Smooth muscle cell (in vitro differentiated cells): ENCODE measurements at regions not wholly inside any gene's neighbourhood (a gene's known extent, or its start where the extent isn't known, plus 50 kb on each side); places are given as distances from the start of the nearest gene placed in this dataset.
"Not testable (repeated sequence)": the region's sequence is repeated elsewhere in the genome, so short reads cannot be mapped to it uniquely, and the experiment has no call there.

Experiments
- DNase-seq: peaks from one replicate; lab custom pipeline; 2025; ENCODE audit not compliant: unreplicated experiment; lab: John Stamatoyannopoulos, UW
- H2AFZ ChIP-seq: fragments of 200-600 bp; sonication (generic); 2 replicates; pipeline ENCODE4 v1.6.0; 2016; ENCODE audit warnings: antibody characterized with exemption, low read depth, mild to moderate bottlenecking
- H3F3A ChIP-seq: fragments of 200-600 bp; sonication (generic); 2 replicates; pipeline ENCODE4 v1.6.0; 2017; ENCODE audit warnings: antibody characterized with exemption, low read depth
- H3K27ac ChIP-seq: fragments of 200-600 bp; sonication (generic); 2 replicates; pipeline ENCODE4 v1.5.1; 2016; ENCODE audit warnings: low read depth, mild to moderate bottlenecking
- H3K27me3 ChIP-seq: fragments of 200-600 bp; sonication (generic); 2 replicates; pipeline ENCODE4 v1.6.1; 2016; ENCODE audit warnings: low read depth, mild to moderate bottlenecking
- H3K36me3 ChIP-seq: fragments of 200-600 bp; sonication (generic); 2 replicates; pipeline ENCODE4 v1.5.1; 2016; ENCODE audit warnings: low read depth
- H3K4me1 ChIP-seq: fragments of 200-600 bp; sonication (generic); 2 replicates; pipeline ENCODE4 v1.5.1; 2016; ENCODE audit warnings: low read depth
- H3K4me2 ChIP-seq: fragments of 200-600 bp; sonication (generic); 2 replicates; pipeline ENCODE4 v1.6.0; 2016; ENCODE audit warnings: mild to moderate bottlenecking
- H3K4me3 ChIP-seq: fragments of 200-600 bp; sonication (generic); 2 replicates; pipeline ENCODE4 v1.5.1; 2016; ENCODE audit warnings: mild to moderate bottlenecking
- H3K79me2 ChIP-seq: fragments of 200-600 bp; sonication (generic); 2 replicates; pipeline ENCODE4 v1.6.0; 2016; ENCODE audit warnings: low read depth, mild to moderate bottlenecking
- H3K9ac ChIP-seq: fragments of 200-600 bp; sonication (generic); 2 replicates; pipeline ENCODE4 v1.6.0; 2016; ENCODE audit warnings: low read depth
- H3K9me3 ChIP-seq: fragments of 200-600 bp; sonication (generic); replicated peaks from 2 replicates; pipeline ENCODE4 v1.5.1; 2016; ENCODE audit warnings: low read depth
- H4K20me1 ChIP-seq: fragments of 200-600 bp; sonication (generic); 2 replicates; pipeline ENCODE4 v1.6.0; 2016; ENCODE audit warnings: low read depth
- WGBS: methylation state at CpG from one replicate; pipeline ENCODE4 v1.1.7; 2016; ENCODE audit warnings: low lambda C conversion rate; 5-methylcytosine and 5-hydroxymethylcytosine counted together
- TF ChIP-seq, protein P1 (sequence below): fragments of 200-600 bp; sonication (generic); IDR thresholded peaks from 2 replicates; pipeline ENCODE4 v1.5.1; 2017; ENCODE audit warnings: borderline replicate concordance, mild to moderate bottlenecking, antibody characterized with exemption; ENCODE audit not compliant: insufficient read depth, poor library complexity, severe bottlenecking

DNA sequence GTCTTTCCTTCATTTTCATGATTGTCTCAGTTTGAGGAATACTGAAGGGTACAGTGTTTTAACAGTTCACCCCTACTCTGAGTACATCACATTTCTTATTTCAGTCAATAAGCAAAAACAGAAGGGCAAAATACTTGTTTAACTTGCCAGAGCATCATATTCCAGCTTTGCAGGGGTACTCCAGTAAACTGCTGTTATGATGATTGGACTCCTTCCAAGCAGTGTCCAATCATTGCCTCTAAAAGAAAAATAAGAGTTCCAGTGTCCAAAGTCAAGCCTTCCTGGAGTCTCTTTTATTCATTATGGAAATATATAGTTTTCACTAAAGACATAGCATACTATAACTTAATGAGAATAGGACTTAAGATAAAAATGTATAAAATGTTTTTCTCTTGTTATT lies 105.1 kb downstream of the FANCF start:
- Histone ChIP-seq H3K79me2 (no peaks in the 10 kb centered on the region), H3K36me3 (no peaks in the 10 kb centered on the region), H3K9me3 (no peaks in the 10 kb centered on the region), H3K27me3 (no peaks in the 10 kb centered on the region), H3K27ac (peak overlapping the region; percentile 58), H3K4me1 (no peaks in the 10 kb centered on the region), H3K4me3 (no peak overlapping the region), H3K9ac (peak overlapping the region; percentile 29), H3K4me2 (no peak overlapping the region), H4K20me1 (no peaks in the 10 kb centered on the region), H2AFZ (no peak overlapping the region), H3F3A (no peaks in the 10 kb centered on the region)
- no peak for DNase-seq
- TF ChIP-seq, protein P1, sequence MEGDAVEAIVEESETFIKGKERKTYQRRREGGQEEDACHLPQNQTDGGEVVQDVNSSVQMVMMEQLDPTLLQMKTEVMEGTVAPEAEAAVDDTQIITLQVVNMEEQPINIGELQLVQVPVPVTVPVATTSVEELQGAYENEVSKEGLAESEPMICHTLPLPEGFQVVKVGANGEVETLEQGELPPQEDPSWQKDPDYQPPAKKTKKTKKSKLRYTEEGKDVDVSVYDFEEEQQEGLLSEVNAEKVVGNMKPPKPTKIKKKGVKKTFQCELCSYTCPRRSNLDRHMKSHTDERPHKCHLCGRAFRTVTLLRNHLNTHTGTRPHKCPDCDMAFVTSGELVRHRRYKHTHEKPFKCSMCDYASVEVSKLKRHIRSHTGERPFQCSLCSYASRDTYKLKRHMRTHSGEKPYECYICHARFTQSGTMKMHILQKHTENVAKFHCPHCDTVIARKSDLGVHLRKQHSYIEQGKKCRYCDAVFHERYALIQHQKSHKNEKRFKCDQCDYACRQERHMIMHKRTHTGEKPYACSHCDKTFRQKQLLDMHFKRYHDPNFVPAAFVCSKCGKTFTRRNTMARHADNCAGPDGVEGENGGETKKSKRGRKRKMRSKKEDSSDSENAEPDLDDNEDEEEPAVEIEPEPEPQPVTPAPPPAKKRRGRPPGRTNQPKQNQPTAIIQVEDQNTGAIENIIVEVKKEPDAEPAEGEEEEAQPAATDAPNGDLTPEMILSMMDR = no peak

DNA sequence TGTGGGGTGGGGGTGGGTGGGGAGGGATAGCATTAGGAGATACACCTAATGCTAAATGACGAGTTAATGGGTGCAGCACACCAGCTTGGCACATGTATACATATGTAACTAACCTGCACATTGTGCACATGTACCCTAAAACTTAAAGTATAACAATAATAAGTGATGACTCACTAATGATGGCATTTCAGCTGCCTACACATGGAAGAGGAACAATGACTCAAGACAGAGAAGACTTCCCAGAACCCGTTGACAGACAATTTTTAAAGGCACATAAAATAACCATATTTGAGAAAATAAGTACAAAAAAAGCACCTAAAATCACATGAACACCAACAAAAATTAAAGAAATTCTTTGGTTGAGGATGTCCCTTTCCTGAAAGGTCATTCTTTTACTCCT lies 107.3 kb downstream of the FANCF start:
- not testable (repeated sequence) for H3K4me2 ChIP-seq, H3K9me3 ChIP-seq, H3F3A ChIP-seq, H3K27me3 ChIP-seq, H3K79me2 ChIP-seq, H3K36me3 ChIP-seq, DNase-seq, H4K20me1 ChIP-seq, H3K4me3 ChIP-seq, H3K27ac ChIP-seq, H3K4me1 ChIP-seq, H2AFZ ChIP-seq, H3K9ac ChIP-seq
- WGBS = 65% methylated on average over 2 of the region's 2 CpGs

- no peak overlapping the region for H3K4me3 ChIP-seq
- no peaks in the 10 kb centered on the region for H3K27me3 ChIP-seq
- H3K9me3 ChIP-seq = no peaks in the 10 kb centered on the region
- H3F3A ChIP-seq = no peaks in the 10 kb centered on the region
- no peaks in the 10 kb centered on the region for H4K20me1 ChIP-seq
- no peak for DNase-seq
- H3K27ac ChIP-seq = no peak overlapping the region
- H3K79me2 ChIP-seq = no peaks in the 10 kb centered on the region
- H3K9ac ChIP-seq = no peak overlapping the region
- H2AFZ ChIP-seq = no peak overlapping the region
- no peak overlapping the region for H3K4me2 ChIP-seq
- WGBS = 88% methylated on average over 5 of the region's 5 CpGs
- H3K36me3 ChIP-seq = no peaks in the 10 kb centered on the region
- H3K4me1 ChIP-seq = no peaks in the 10 kb centered on the region
- TF ChIP-seq, protein P1 = no peak
Measured at GRCh38 chr11:22516111-22516510, 109.5 kb downstream of the FANCF start.

DNA sequence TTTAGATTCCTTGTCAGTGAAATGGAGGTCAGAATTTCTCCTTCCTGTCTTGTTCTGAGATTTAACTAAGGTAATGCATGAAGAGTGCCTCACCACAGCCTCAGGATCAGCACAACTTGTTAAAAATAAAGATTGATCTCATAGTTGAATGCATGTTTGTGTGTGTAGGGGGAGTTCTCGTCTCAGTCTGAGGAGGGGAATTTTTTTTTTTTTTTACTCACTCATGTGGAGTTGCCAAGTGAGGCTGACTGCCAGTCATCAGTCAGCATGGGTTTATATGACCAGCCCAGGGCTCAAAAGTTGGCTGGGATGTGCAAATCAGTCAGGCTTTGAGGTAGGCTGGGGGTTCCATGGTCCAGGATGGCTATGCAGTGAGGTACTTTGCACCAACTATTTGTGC lies 113.2 kb downstream of the FANCF start:
- no peaks in the 10 kb centered on the region for H3K9me3 ChIP-seq
- H3K4me3 ChIP-seq = no peak overlapping the region
- no peak overlapping the region for H3K9ac ChIP-seq
- DNase-seq = no peak
- no peaks in the 10 kb centered on the region for H3F3A ChIP-seq
- H3K27ac ChIP-seq = no peak overlapping the region
- H3K27me3 ChIP-seq = no peaks in the 10 kb centered on the region
- H3K79me2 ChIP-seq = no peaks in the 10 kb centered on the region
- TF ChIP-seq, protein P1 = no peak
- peaks cover 13% of the 10 kb centered on the region for H3K4me1 ChIP-seq
- no peak overlapping the region for H3K4me2 ChIP-seq
- 77% methylated on average over 1 of the region's 1 CpG for WGBS
- H4K20me1 ChIP-seq = no peaks in the 10 kb centered on the region
- no peaks in the 10 kb centered on the region for H3K36me3 ChIP-seq
- H2AFZ ChIP-seq = no peak overlapping the region
